ENCODE measurements at regions not wholly inside any gene's neighbourhood (a gene's known extent, or its start where the extent isn't known, plus 50 kb on each side); places are given as distances from the start of the nearest gene placed in this dataset.

- H3K9me3 ChIP-seq = no peaks in the 10 kb centered on the region
Measured at GRCh38 chr2:107738266-107738665, 88.4 kb upstream of the RGPD4 start.

GRCh38 chr2:107740300-107740699 is 86.4 kb upstream of the RGPD4 start:
- 28 to 62% (median 35%) methylated on average over 2 of the region's 2 CpGs for WGBS, 5 donors

More at GRCh38 chr2:107738266-107738665, 88.4 kb upstream of the RGPD4 start:
- TF ChIP-seq POLR2AphosphoS5 (IDR thresholded peaks at IDR 0.05) (no peak), POLR2A (IDR thresholded peaks at IDR 0.05) (no peak), EP300 (IDR thresholded peaks at IDR 0.05) (no peak)
- TF ChIP-seq, protein P1, sequence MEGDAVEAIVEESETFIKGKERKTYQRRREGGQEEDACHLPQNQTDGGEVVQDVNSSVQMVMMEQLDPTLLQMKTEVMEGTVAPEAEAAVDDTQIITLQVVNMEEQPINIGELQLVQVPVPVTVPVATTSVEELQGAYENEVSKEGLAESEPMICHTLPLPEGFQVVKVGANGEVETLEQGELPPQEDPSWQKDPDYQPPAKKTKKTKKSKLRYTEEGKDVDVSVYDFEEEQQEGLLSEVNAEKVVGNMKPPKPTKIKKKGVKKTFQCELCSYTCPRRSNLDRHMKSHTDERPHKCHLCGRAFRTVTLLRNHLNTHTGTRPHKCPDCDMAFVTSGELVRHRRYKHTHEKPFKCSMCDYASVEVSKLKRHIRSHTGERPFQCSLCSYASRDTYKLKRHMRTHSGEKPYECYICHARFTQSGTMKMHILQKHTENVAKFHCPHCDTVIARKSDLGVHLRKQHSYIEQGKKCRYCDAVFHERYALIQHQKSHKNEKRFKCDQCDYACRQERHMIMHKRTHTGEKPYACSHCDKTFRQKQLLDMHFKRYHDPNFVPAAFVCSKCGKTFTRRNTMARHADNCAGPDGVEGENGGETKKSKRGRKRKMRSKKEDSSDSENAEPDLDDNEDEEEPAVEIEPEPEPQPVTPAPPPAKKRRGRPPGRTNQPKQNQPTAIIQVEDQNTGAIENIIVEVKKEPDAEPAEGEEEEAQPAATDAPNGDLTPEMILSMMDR (IDR thresholded peaks at IDR 0.05) = no peak
- no peaks in the 10 kb centered on the region for H3K27me3 ChIP-seq
- DNase-seq = peak in 1 of 2 donors; percentile 5
- no peaks in the 10 kb centered on the region for H3K36me3 ChIP-seq
- no peak overlapping the region for H3K27ac ChIP-seq
- intact Hi-C loops (cut with DNase I; ENCODE audit: low total_unique reads) = no loop called here
- 42 to 72% (median 66%) methylated on average over 4 of the region's 4 CpGs for WGBS, 5 donors
- H3K4me3 ChIP-seq = no peak overlapping the region
- H3K4me1 ChIP-seq = peaks cover 0 to 6% (median 0%) of the 10 kb centered on the region in 4 donors

GRCh38 chr2:107742460-107743027 is 84.1 kb upstream of the RGPD4 start:
- 84 to 91% (median 87%) methylated on average over 5 of the region's 5 CpGs for WGBS, 5 donors
- intact Hi-C loops (cut with DNase I; ENCODE audit: low total_unique reads) = no loop called here

More at GRCh38 chr2:107740300-107740699, 86.4 kb upstream of the RGPD4 start:
- Histone ChIP-seq H3K4me1 (peaks cover 0 to 6% (median 0%) of the 10 kb centered on the region in 4 donors), H3K9me3 (no peaks in the 10 kb centered on the region), H3K27me3 (no peaks in the 10 kb centered on the region), H3K4me3 (no peak overlapping the region), H3K36me3 (no peaks in the 10 kb centered on the region), H3K27ac (no peak overlapping the region)
- no peak for TF ChIP-seq POLR2A (IDR thresholded peaks at IDR 0.05)
- TF ChIP-seq, protein P1 (IDR thresholded peaks at IDR 0.05) = no peak
- no peak for TF ChIP-seq EP300 (IDR thresholded peaks at IDR 0.05)
- TF ChIP-seq POLR2AphosphoS5 (IDR thresholded peaks at IDR 0.05) = no peak
- intact Hi-C loops (cut with DNase I; ENCODE audit: low total_unique reads) = no loop called here
- no peak for DNase-seq

DNA sequence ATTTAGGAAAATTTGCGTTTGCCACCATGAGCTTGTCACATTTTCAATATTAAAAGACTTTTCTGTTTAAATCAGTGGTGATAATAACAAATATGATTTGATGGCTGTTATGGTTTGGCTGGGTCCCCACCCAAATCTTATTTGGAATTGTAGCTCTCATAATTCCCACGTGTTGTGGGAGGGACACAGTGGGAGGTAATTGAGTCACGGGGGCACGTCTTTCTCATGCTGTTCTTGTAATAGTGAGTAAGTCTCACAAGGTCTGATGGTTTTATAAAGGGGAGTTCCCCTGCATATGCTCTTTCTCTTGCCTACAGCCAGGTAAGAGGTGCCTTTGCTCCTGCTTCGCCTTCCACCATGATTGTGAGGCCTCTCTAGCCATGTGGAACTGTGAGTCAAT is 83.4 kb upstream of the RGPD4 start:
- Histone ChIP-seq H3K9me3 (peaks cover 0 to 4% (median 0%) of the 10 kb centered on the region in 4 donors), H3K4me3 (no peak overlapping the region), H3K36me3 (no peaks in the 10 kb centered on the region), H3K4me1 (peaks cover 0 to 6% (median 0%) of the 10 kb centered on the region in 4 donors), H3K27me3 (no peaks in the 10 kb centered on the region), H3K27ac (no peak overlapping the region)
- no peak for TF ChIP-seq POLR2AphosphoS5 (IDR thresholded peaks at IDR 0.05)
- TF ChIP-seq, protein P1 (IDR thresholded peaks at IDR 0.05) = no peak
- no peak for TF ChIP-seq POLR2A (IDR thresholded peaks at IDR 0.05)
- TF ChIP-seq EP300 (IDR thresholded peaks at IDR 0.05) = no peak
- intact Hi-C loops (cut with DNase I; ENCODE audit: low total_unique reads) = no loop called here
- WGBS, 5 donors = 80 to 89% (median 85%) methylated on average over 5 of the region's 5 CpGs
- DNase-seq = no peak

More at GRCh38 chr2:107742460-107743027, 84.1 kb upstream of the RGPD4 start:
- Histone ChIP-seq H3K4me1 (peaks cover 0 to 6% (median 0%) of the 10 kb centered on the region in 4 donors), H3K4me3 (no peak overlapping the region), H3K9me3 (peaks cover 0 to 4% (median 0%) of the 10 kb centered on the region in 4 donors), H3K27me3 (no peaks in the 10 kb centered on the region), H3K36me3 (no peaks in the 10 kb centered on the region), H3K27ac (no peak overlapping the region)
- DNase-seq = no peak
- TF ChIP-seq POLR2AphosphoS5 (IDR thresholded peaks at IDR 0.05) = no peak
- no peak for TF ChIP-seq POLR2A (IDR thresholded peaks at IDR 0.05)
- no peak for TF ChIP-seq EP300 (IDR thresholded peaks at IDR 0.05)
- TF ChIP-seq, protein P1 (IDR thresholded peaks at IDR 0.05) = no peak

All from stomach (tissue), 8 donors.